ENCODE measurements at regions not wholly inside any gene's neighbourhood (a gene's known extent, or its start where the extent isn't known, plus 50 kb on each side); places are given as distances from the start of the nearest gene placed in this dataset.
A peak's percentile ranks its signal among the peaks of the same experiment; 100 is the strongest.
"Not testable (repeated sequence)": the region's sequence is repeated elsewhere in the genome, so short reads cannot be mapped to it uniquely, and the experiment has no call there.

- no peak for TF ChIP-seq ZNF280D (tag by site-specific recombination; IDR thresholded peaks at IDR 0.05)
- TF ChIP-seq ZNF473 (tag by site-specific recombination; IDR thresholded peaks at IDR 0.05): no peak
- TF ChIP-seq ZNF138 (tag by site-specific recombination; IDR thresholded peaks at IDR 0.05; ENCODE audit: borderline replicate concordance): no peak
- TF ChIP-seq PRDM1 (tag by site-specific recombination; IDR thresholded peaks at IDR 0.05): peak; percentile 80
- peak; percentile 95 for TF ChIP-seq ZNF596 (tag by site-specific recombination; IDR thresholded peaks at IDR 0.05)
- 0 out of 2 replicates have a peak, but pooled peaks have one; percentile 75 for TF ChIP-seq ZNF169 (tag by site-specific recombination; IDR thresholded peaks at IDR 0.05)
- TF ChIP-seq ZNF776 (tag by site-specific recombination; IDR thresholded peaks at IDR 0.05; ENCODE audit: borderline replicate concordance): no peak
- POLR2A ChIA-PET: no interaction called here
- H3K9me3 ChIP-seq (ENCODE audit: control insufficient read depth, insufficient read depth, low read depth, low read length): no peaks in the 10 kb centered on the region
- CTCF ChIA-PET: no interaction called here
- H3K4me1 ChIP-seq (ENCODE audit: control insufficient read depth, insufficient read depth, low read length): no peaks in the 10 kb centered on the region
- H3K4me3 ChIP-seq (ENCODE audit: low read depth, low read length): no peak overlapping the region
- H3K36me3 ChIP-seq (ENCODE audit: control insufficient read depth in 2 of 2, insufficient read depth in 1 of 2, low read length in 2 of 2): no peaks in the 10 kb centered on the region
- H3K27ac ChIP-seq (ENCODE audit: extremely low read depth, low read depth, low read length): no peak overlapping the region
Measured at GRCh38 chr2:143928184-143928583, 591.7 kb downstream of the ZEB2 start.

GRCh38 chr2:143926736-143927135 is 593.2 kb downstream of the ZEB2 start:
- H3K4me3 ChIP-seq (ENCODE audit: low read depth, low read length): no peak overlapping the region
- H3K36me3 ChIP-seq (ENCODE audit: control insufficient read depth in 2 of 2, insufficient read depth in 1 of 2, low read length in 2 of 2): no peaks in the 10 kb centered on the region
- H3K4me1 ChIP-seq (ENCODE audit: control insufficient read depth, insufficient read depth, low read length): no peaks in the 10 kb centered on the region
- no peaks in the 10 kb centered on the region for H3K9me3 ChIP-seq (ENCODE audit: control insufficient read depth, insufficient read depth, low read depth, low read length)
- no peak overlapping the region for H3K27ac ChIP-seq (ENCODE audit: extremely low read depth, low read depth, low read length)
- ChIA-PET CTCF (interaction anchor here (0.7 kb wide), 1 partner anchor 194 kb away, joined by 3 read pairs; no protein-coding TSS in a partner anchor), POLR2A (no interaction called here)
- TF ChIP-seq ZBTB1 (tag by site-specific recombination; IDR thresholded peaks at IDR 0.05): no peak
- TF ChIP-seq, protein P1, sequence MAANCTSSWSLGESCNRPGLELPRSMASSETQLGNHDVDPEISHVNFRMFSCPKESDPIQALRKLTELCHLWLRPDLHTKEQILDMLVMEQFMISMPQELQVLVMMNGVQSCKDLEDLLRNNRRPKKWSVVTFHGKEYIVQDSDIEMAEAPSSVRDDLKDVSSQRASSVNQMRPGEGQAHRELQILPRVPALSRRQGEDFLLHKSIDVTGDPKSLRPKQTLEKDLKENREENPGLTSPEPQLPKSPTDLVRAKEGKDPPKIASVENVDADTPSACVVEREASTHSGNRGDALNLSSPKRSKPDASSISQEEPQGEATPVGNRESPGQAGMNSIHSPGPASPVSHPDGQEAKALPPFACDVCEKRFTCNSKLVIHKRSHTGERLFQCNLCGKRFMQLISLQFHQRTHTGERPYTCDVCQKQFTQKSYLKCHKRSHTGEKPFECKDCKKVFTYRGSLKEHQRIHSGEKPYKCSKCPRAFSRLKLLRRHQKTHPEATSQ (tag by site-specific recombination; IDR thresholded peaks at IDR 0.05): no peak
- no peak for TF ChIP-seq ZNF585B (tag by site-specific recombination; IDR thresholded peaks at IDR 0.05)
- no peak for TF ChIP-seq ZNF501 (tag by site-specific recombination; IDR thresholded peaks at IDR 0.05)
- no peak for TF ChIP-seq ZNF529 (tag by site-specific recombination; IDR thresholded peaks at IDR 0.05; ENCODE audit: insufficient replicate concordance)
- no peak for TF ChIP-seq ZNF677 (tag by site-specific recombination; IDR thresholded peaks at IDR 0.05)
- no peak for TF ChIP-seq SETDB1 (IDR thresholded peaks at IDR 0.05; ENCODE audit: insufficient read length, low read length)
- no peak for TF ChIP-seq ZNF549 (tag by site-specific recombination; IDR thresholded peaks at IDR 0.05)

GRCh38 chr2:143922261-143922830 is 597.6 kb downstream of the ZEB2 start:
- H3K36me3 ChIP-seq (ENCODE audit: control insufficient read depth in 2 of 2, insufficient read depth in 1 of 2, low read length in 2 of 2); H3K4me3 ChIP-seq (ENCODE audit: low read depth, low read length); H3K4me1 ChIP-seq (ENCODE audit: control insufficient read depth, insufficient read depth, low read length); H3K27ac ChIP-seq (ENCODE audit: extremely low read depth, low read depth, low read length); CTCF ChIA-PET; POLR2A ChIA-PET; H3K9me3 ChIP-seq (ENCODE audit: control insufficient read depth, insufficient read depth, low read depth, low read length): not testable (repeated sequence)
